ENCODE measurements at regions not wholly inside any gene's neighbourhood (a gene's known extent, or its start where the extent isn't known, plus 50 kb on each side); places are given as distances from the start of the nearest gene placed in this dataset.

GRCh38 chr12:91657032-91657431 is 474.4 kb upstream of the DCN start:
- TF ChIP-seq POLR2A (IDR thresholded peaks at IDR 0.05) (no peak), CTCF (IDR thresholded peaks at IDR 0.05) (no peak)
- intact Hi-C loops (cut with DNase I): no loop called here
- Histone ChIP-seq H3K4me3 (no peak overlapping the region), H3K4me1 (no peaks in the 10 kb centered on the region), H3K27ac (no peak overlapping the region), H3K9me3 (no peaks in the 10 kb centered on the region), H3K27me3 (no peaks in the 10 kb centered on the region), H3K36me3 (no peaks in the 10 kb centered on the region)
- ATAC-seq (no peak), DNase-seq (no peak)
- WGBS (ENCODE audit: insufficient coverage, low coverage, low lambda C conversion rate, missing lambda C conversion rate): 81% methylated on average over 3 of the region's 3 CpGs

- TF ChIP-seq CTCF (IDR thresholded peaks at IDR 0.05): no peak
- no peak for TF ChIP-seq POLR2A (IDR thresholded peaks at IDR 0.05)
- DNase-seq: no peak
- no peaks in the 10 kb centered on the region for H3K9me3 ChIP-seq
- H3K27ac ChIP-seq: no peak overlapping the region
- no peaks in the 10 kb centered on the region for H3K36me3 ChIP-seq
- no peaks in the 10 kb centered on the region for H3K4me1 ChIP-seq
- ATAC-seq: no peak
- intact Hi-C loops (cut with DNase I): no loop called here
- no peak overlapping the region for H3K4me3 ChIP-seq
- no peaks in the 10 kb centered on the region for H3K27me3 ChIP-seq
- WGBS (ENCODE audit: insufficient coverage, low coverage, low lambda C conversion rate, missing lambda C conversion rate): 91% methylated on average over 3 of the region's 3 CpGs
These were observed 473.3 kb upstream of the DCN start for GRCh38 chr12:91655966-91656365.

- ATAC-seq (no peak), DNase-seq (no peak)
- intact Hi-C loops (cut with DNase I): no loop called here
- no peaks in the 10 kb centered on the region for H3K36me3 ChIP-seq
- H3K4me1 ChIP-seq: no peaks in the 10 kb centered on the region
- no peak overlapping the region for H3K4me3 ChIP-seq
- no peaks in the 10 kb centered on the region for H3K27me3 ChIP-seq
- 88% methylated on average over 2 of the region's 3 CpGs for WGBS (ENCODE audit: insufficient coverage, low coverage, low lambda C conversion rate, missing lambda C conversion rate)
- H3K27ac ChIP-seq: no peak overlapping the region
- no peaks in the 10 kb centered on the region for H3K9me3 ChIP-seq
- TF ChIP-seq CTCF (IDR thresholded peaks at IDR 0.05) (no peak), POLR2A (IDR thresholded peaks at IDR 0.05) (no peak)
These were observed 471.5 kb upstream of the DCN start for GRCh38 chr12:91654087-91654486.

GRCh38 chr12:91651728-91652127 is 469.1 kb upstream of the DCN start:
- ATAC-seq: no peak
- intact Hi-C loops (cut with DNase I): no loop called here

More at GRCh38 chr12:91651728-91652127, 469.1 kb upstream of the DCN start:
- no peaks in the 10 kb centered on the region for H3K9me3 ChIP-seq
- DNase-seq: no peak
- H3K4me1 ChIP-seq: no peaks in the 10 kb centered on the region
- H3K27ac ChIP-seq: no peak overlapping the region
- H3K4me3 ChIP-seq: no peak overlapping the region
- no peaks in the 10 kb centered on the region for H3K36me3 ChIP-seq
- TF ChIP-seq POLR2A (IDR thresholded peaks at IDR 0.05): no peak
- TF ChIP-seq CTCF (IDR thresholded peaks at IDR 0.05): no peak
- no peaks in the 10 kb centered on the region for H3K27me3 ChIP-seq

Data from right lobe of liver (tissue), 6 donors.